ENCODE measurements at regions not wholly inside any gene's neighbourhood (a gene's known extent, or its start where the extent isn't known, plus 50 kb on each side); places are given as distances from the start of the nearest gene placed in this dataset. TPM values are rescaled to one million over a fixed set of nuclear protein-coding genes. Genes with fewer than 3 reads are reported as not detected.
A peak's percentile ranks its signal among the peaks of the same experiment; 100 is the strongest.

- DNase-seq (ENCODE audit: low read depth): no peak
These were observed 83.5 kb upstream of the SPRY1 start for GRCh38 chr4:123312951-123313592.

- DNase-seq (ENCODE audit: low read depth): no peak
These were observed 81.0 kb upstream of the SPRY1 start for GRCh38 chr4:123315617-123316016.

GRCh38 chr4:123317211-123317610 lies 79.4 kb upstream of the SPRY1 start:
- no peak for DNase-seq (ENCODE audit: low read depth)

GRCh38 chr4:123319639-123320038 lies 77.0 kb upstream of the SPRY1 start:
- DNase-seq (ENCODE audit: low read depth): no peak

GRCh38 chr4:123323998-123324397 lies 72.6 kb upstream of the SPRY1 start:
- no peak for DNase-seq (ENCODE audit: low read depth)

- peak; percentile 11 for DNase-seq (ENCODE audit: low read depth)
These were observed 71.3 kb upstream of the SPRY1 start for GRCh38 chr4:123325241-123325681.

- DNase-seq (ENCODE audit: low read depth): no peak
These were observed 69.2 kb upstream of the SPRY1 start for GRCh38 chr4:123327346-123327745.

- no peak for DNase-seq (ENCODE audit: low read depth)
These were observed 68.7 kb upstream of the SPRY1 start for GRCh38 chr4:123327846-123328429.

GRCh38 chr4:123338715-123339114 lies 57.9 kb upstream of the SPRY1 start:
- DNase-seq (ENCODE audit: low read depth): no peak

- DNase-seq (ENCODE audit: low read depth): no peak
These were observed 56.9 kb upstream of the SPRY1 start for GRCh38 chr4:123339507-123340380.

- DNase-seq (ENCODE audit: low read depth): peak; percentile 92
These were observed 56.3 kb upstream of the SPRY1 start for GRCh38 chr4:123340381-123340701.

- no peak for DNase-seq (ENCODE audit: low read depth)
These were observed 54.1 kb upstream of the SPRY1 start for GRCh38 chr4:123342498-123342897.

GRCh38 chr4:123343400-123344041 lies 53.1 kb upstream of the SPRY1 start:
- no peak for DNase-seq (ENCODE audit: low read depth)

GRCh38 chr4:123345137-123345934 lies 51.3 kb upstream of the SPRY1 start:
- DNase-seq (ENCODE audit: low read depth): no peak

- no peak for DNase-seq (ENCODE audit: low read depth)
These were observed 50.7 kb upstream of the SPRY1 start for GRCh38 chr4:123345935-123346300.

- no peak for DNase-seq (ENCODE audit: low read depth)
These were observed 50.2 kb upstream of the SPRY1 start for GRCh38 chr4:123346330-123346940.

Small RNAs in the stretch of these regions (small RNA-seq; reads per million reads assigned to genes)
- gene AC026402.1: not detected
